AG08396 (cell line): ENCODE measurements at regions not wholly inside any gene's neighbourhood (a gene's known extent, or its start where the extent isn't known, plus 50 kb on each side); places are given as distances from the start of the nearest gene placed in this dataset.

Source experiments
- DNase-seq: peaks from one replicate; pipeline ENCODE4 v3.0.0; 2012; ENCODE audit warnings: low spot score, mixed read lengths

DNA sequence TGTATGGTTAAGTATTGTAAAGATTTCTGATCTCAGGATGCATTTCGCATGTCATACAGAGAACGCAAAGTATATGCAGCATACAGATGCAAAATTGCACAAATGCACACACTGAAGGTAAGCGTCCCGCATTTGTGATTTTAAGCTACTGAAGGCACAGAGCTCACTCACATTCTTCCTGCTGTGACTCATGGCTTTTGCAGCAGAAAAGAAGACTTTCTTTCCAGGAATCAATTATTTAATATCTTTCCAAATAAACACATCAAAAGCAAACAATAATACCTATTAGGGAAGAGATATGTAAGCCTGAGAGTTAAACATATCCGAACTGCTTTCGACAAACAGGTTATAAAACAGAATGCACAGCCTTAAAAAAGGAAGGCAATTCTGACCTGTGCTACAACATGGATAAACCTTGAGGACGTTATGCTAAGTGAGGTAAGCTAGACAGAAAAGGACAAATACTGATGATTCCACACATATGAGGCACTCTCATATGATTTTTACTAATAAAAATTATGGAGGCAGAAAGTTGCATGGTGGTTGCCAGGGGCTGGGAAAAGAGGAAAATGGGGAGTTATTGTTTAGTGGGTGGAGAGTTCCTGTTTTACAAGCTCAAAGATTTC, 109.0 kb downstream of the TFAP2A start:
- no peak for DNase-seq

DNA sequence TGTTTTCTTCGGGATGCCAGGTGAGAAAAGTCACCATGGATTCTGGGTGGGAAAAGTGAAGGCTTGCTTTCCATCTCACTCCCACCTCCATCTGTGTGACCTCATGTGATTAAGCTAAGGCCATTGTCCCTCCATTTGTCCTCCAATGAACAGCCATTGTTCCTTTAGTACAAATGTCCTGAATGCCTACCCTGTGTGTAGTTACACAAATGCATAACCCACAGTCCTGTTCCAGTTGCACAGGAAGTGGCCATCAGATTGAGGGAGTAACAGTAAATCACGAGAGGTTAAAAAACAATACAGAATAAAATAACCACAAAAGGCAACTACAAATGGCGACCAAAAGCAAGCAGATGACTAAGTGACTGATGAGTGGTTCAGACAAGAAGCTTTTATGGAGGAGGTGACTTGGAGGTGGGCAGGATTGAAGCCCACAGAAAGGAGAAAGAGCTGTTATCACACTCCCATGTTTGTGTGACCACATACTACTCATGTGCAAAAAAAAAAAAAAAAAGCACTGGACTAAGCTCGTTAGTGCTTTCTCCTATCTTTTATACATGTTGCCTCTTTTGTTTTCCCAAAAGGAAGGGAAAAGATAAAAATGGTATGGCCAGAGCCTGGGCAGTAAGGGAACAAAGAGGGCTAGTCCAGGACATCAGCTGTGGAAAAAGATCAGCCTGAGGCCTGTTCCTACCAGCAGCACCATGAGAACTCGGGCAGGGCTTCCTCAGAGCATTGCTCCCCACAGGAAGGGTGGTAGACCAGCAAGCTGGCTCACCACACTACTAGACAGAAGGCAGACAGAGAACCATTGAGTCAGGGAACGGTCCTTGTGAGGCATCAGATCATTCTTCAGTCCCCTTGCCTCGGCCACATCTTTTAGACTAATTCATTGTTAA, 111.0 kb downstream of the TFAP2A start:
- no peak for DNase-seq

DNA sequence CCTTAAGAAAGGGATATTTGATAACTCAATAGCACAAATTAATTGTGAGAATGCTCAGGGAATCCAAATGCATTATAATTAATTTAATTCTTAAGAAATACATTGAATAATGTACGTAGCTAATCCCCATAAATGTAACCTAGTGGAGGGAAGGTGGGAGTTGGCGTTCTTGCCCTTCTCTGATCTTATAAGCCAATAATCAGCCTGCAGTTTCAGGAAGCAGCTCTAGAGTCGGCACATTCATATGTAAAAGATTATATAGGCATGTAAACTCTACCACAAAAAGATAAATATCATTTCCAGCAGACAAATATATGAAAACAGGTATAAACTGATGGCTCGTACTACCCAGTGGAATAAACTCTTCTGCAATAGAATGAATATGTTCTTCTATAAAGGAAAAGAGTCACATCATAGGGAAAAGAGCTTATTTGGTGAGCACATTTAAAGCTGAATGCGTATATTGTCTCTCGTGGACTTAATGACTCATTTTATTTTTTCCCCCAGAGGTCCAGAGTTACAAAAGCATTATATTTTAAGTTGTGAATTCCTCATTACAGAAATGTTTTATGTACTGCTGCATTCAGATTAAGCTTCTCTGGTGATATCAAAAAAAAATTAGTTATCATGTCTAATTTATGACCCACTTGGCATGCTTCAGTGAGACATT, 112.2 kb downstream of the TFAP2A start:
- no peak for DNase-seq

GRCh38 chr6:10300071-10300470, 114.8 kb downstream of the TFAP2A start:
- no peak for DNase-seq

- DNase-seq = no peak
Observed at GRCh38 chr6:10297832-10298231, 117.0 kb downstream of the TFAP2A start.

DNA sequence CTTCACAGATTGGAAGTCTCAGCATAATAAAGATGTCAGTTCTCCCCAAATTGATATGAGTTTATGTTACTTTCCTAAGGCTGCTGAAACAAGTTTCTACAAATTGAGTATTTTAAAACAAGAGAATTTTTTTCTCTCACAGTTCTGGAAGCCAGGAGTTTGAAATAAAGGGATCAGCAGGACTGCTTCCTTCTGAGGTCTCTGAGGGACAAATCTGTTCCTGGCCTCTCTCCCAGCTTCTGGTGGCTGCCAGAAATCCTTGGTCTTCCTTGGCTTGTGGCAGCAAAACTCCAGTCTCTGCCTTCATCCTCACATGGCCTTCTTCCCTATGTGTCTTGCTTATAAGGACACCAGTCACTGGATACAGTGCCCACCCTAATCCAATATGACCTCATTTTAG, 136.1 kb downstream of the TFAP2A start:
- no peak for DNase-seq

GRCh38 chr6:10276660-10277287, 138.1 kb downstream of the TFAP2A start:
- DNase-seq = no peak

DNA sequence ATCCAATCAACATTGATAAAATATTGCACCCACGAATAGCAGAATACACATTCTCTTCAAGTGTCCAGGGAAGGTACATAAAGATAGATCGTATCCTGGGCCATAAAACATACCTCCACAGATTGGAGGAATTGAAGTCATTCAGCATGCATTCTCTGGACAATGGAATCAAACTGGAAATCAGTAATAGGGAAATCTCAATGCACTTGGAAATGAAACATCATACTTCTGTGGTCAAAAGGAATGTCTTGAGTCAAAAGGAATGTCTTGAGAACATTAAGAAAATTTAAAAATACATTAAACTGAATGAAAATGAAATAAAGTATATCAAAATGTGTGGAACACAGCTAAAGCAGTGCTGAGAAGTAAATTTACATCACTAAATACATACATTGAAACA, 138.8 kb downstream of the TFAP2A start:
- no peak for DNase-seq

DNA sequence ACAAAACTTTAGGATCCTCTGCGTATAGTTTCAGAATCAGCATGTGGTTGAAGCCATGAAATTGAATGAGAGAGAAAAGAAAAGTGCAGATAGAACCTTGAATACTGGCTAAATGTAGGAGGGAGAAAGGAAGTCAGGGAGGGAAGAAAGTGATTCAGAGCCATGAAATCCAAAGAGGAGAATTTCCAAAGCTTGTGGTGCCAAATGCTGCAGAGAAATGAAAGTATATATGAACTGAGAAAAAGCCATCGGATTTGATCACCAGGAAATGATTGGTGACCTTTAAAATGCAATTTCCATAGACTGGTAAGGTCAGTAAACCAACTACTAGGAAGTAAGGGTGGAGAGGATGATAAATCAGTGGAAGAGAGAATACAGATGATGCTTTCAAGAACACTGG, 142.3 kb downstream of the TFAP2A start:
- no peak for DNase-seq

GRCh38 chr6:10271982-10272381, 142.9 kb downstream of the TFAP2A start:
- DNase-seq = no peak

DNA sequence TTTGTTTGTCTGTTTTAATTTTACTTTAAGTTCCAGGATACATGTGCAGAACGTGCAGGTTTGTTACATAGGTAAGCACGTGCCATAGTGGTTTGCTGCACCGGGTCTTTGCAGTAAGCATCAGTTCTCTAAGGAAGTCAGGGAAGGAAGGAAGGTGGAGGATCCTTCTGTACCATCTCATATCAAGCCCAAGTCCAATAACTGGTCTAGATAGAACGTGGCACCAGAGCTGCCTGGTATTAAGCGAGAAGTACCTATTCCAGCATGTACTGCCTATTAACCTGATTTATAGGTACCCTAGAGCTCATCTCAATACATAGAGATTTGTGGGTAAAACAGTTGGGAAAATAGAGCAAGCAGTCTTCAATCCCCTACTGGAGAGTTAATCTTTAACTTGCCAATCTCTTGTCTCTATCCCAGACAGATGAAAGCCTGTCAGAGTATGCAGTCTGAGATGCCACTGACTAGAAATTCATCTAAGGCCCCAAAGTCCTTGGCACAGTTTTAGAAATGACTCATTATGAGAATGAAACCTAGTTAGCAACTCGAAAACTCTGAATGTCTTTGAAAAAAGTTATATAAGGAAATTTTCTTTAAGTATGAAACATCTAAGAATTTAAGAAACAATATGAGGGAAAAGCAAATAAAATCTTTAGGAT, 144.9 kb downstream of the TFAP2A start:
- DNase-seq = no peak

- no peak for DNase-seq
Observed at GRCh38 chr6:10268611-10269310, 146.1 kb downstream of the TFAP2A start.

DNA sequence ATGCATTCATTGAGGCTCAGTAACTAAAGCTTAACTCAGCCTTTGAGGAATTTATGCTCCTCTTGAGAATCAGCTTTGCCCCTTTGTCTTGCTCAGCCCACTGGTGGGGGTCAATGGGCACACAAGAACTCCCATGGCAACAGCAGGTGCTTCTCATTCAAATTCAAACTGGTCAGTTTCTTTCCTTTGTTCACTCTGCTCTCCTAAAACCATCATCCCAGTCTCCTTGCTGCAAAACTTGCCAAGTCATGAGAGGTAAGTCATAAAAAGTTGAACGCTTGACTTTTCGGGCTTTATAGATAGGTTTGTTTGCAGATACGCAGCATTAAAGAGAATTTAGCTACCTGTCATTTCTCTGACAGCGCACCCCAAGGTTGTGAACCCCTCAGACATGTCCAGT, 146.8 kb downstream of the TFAP2A start:
- no peak for DNase-seq

DNA sequence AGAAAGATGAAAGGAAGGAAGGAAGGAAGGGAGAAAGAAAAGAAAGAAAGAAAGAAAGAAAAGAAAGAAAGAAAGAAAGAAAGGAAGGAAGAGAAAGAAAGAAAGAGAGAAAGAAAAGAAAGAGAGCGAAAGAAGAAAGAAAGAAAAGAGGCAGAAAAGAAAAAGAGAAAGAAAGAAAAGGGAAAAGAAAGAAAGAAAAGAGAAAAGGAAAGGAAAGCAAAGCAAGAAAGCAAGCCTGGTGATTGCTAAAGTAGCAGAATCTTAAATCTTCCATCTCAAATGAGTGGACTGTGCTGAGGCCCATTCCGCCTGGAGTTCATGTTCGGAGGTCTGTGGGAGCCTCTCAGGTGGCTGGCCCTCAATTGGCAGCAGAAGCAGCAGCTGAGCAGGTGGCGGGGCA, 148.4 kb downstream of the TFAP2A start:
- no peak for DNase-seq

DNA sequence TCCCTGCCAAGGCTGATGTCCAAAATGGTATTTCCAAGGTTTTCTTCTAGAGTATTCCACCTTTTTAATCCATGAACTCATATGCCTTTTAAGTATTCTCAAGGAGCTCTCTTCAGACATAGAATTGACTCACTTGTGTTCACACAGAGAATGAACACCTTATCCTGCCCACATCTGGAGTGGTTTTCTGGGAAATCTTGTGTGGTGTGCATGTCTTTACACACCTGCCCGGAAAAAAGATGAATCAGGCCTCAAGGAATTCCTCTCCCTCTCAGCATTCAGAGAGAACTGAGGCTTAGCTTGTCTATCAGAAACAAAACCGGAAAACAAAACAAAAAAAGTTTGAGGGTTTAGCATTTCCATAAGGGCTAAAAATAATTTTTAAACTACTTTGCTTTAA, 148.8 kb downstream of the TFAP2A start:
- no peak for DNase-seq

GRCh38 chr6:10262505-10262904, 152.4 kb downstream of the TFAP2A start:
- DNase-seq = no peak

DNA sequence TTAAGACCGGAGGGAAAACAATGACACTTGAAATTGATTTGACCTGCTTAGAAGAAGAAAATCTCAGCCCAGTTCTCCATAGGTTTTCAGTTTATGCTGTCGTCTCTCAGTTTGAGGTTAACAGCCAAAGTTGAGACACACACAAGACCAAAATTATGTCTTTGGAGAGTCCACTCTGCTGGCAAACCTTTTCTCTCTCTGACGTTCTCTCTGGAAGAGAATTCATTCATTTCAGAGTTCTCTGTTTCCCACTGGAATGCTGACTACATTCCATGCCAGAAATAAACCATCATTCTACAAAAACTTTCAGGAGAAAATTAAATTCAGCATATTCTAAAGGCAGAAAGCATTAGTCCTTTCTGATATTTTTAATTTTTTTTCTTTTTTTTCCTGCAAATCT, 155.2 kb downstream of the TFAP2A start:
- DNase-seq = no peak

- DNase-seq = no peak
Observed at GRCh38 chr6:10258341-10258740, 156.5 kb downstream of the TFAP2A start.

GRCh38 chr6:10256113-10256690, 158.7 kb downstream of the TFAP2A start:
- no peak for DNase-seq

DNA sequence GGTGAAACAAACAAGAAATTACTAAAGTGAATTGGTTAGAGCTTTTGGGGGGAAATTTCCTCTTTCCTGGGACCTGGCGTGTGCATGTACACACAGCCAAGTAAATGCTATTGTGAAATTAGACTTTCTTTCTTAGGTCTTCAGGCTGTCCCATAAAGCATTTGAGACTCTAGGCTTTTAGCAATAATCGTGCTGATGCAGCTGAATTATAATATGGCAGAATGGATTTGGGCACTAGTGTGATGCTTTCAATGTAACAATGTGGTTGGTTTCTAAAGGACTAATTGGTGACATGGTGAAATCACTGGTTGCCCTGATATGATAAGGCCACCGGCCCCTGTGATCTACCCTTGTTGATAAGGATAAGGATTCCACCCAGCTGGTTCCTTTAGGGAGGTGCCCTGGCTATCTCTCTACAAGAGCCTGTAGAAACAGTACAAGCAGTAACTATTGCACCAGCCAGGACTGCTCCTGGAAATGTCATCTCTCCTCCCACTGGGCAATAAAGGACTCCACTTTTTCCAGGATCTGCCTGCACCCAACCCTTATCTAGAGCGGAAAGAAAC, 164.1 kb downstream of the TFAP2A start:
- no peak for DNase-seq

DNA sequence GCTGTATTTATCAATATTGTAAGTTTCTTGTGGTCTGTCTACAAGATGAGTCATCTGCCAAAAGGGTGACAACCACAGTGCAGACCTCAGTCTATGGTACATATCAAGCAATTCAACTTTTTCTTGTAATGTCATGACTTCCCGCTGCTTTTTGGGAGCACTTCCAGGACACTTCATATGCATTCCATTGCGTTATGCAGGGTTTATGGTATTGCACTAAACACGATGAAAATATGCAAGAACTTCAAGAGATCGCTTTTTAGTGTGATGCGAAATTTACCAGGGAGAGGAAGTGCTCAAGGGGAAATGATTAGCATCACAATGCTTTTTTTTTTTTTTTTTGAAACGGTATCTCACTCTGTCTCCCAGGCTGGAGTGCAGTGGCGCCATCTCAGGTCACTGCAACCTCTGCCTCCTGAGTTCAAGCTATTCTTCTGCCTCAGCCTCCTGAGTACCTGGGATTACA, 166.5 kb downstream of the TFAP2A start:
- DNase-seq = no peak
